ENCODE measurements at regions not wholly inside any gene's neighbourhood (a gene's known extent, or its start where the extent isn't known, plus 50 kb on each side); places are given as distances from the start of the nearest gene placed in this dataset.

DNA sequence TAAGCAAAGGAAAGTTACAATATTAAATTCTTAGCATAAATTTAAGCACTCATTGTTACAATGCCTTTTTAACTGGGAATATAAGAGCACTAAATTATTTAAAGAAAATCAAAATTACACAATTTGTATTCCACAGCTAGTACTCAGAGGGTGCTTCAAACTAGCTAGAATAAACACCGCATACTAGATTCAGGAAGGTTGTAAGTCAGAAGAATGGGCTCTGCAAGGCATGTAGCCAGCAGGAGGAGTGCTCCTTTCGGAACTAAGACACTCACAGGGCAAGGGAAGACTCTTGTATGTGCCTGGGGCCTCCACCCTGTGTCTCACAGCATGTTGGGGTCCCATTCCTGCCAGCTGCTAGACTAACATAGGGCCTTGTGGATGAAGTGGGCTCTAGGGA, 327.7 kb upstream of the ALCAM start:
- TF ChIP-seq, protein P1, sequence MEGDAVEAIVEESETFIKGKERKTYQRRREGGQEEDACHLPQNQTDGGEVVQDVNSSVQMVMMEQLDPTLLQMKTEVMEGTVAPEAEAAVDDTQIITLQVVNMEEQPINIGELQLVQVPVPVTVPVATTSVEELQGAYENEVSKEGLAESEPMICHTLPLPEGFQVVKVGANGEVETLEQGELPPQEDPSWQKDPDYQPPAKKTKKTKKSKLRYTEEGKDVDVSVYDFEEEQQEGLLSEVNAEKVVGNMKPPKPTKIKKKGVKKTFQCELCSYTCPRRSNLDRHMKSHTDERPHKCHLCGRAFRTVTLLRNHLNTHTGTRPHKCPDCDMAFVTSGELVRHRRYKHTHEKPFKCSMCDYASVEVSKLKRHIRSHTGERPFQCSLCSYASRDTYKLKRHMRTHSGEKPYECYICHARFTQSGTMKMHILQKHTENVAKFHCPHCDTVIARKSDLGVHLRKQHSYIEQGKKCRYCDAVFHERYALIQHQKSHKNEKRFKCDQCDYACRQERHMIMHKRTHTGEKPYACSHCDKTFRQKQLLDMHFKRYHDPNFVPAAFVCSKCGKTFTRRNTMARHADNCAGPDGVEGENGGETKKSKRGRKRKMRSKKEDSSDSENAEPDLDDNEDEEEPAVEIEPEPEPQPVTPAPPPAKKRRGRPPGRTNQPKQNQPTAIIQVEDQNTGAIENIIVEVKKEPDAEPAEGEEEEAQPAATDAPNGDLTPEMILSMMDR (IDR thresholded peaks at IDR 0.05; ENCODE audit: unreplicated experiment in 3 of 3) = no peak

DNA sequence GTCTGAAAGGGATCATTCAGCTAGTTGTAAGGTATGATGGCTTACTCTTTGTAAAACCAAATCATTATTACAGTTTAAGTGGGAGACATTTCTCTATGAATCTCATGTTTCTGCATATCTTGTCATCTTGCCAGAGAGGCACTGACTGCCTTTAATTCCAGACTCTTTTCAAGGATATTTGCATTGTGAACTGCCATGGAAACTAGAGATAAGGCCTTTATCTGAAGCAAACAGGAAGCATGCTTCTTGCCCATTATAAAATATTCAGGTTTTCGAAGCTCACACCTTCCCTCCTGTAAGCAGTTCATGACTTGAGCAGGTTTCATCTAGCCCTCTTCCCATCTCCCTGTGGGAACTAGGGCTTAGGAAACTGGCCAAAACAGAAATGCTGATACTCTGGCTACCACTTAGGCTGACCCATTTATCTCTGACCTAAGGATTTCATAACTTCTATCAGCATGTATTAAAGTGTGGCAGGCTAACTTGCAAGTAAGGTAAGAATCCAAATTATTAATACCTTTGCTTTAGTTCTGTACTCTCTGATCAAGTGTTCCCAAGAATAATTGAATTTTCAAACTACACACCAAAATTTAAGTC, 326.6 kb upstream of the ALCAM start:
- Mint-ChIP-seq H3K36me3 (ENCODE audit: low read depth) (no peaks in the 10 kb centered on the region), H3K27me3 (ENCODE audit: low read depth) (no peaks in the 10 kb centered on the region), H3K27ac (no peak overlapping the region), H3K4me3 (no peak overlapping the region), H3K9me3 (no peaks in the 10 kb centered on the region), H3K4me1 (peaks cover 6% of the 10 kb centered on the region)
- TF ChIP-seq, protein P1 (IDR thresholded peaks at IDR 0.05; ENCODE audit: unreplicated experiment in 3 of 3) = no peak

More for the DNA sequence above, 327.7 kb upstream of the ALCAM start:
- H3K9me3 Mint-ChIP-seq = no peaks in the 10 kb centered on the region
- no peaks in the 10 kb centered on the region for H3K27me3 Mint-ChIP-seq (ENCODE audit: low read depth)
- peaks cover 6% of the 10 kb centered on the region for H3K4me1 Mint-ChIP-seq
- no peak overlapping the region for H3K27ac Mint-ChIP-seq
- H3K4me3 Mint-ChIP-seq = no peak overlapping the region
- no peaks in the 10 kb centered on the region for H3K36me3 Mint-ChIP-seq (ENCODE audit: low read depth)

DNA sequence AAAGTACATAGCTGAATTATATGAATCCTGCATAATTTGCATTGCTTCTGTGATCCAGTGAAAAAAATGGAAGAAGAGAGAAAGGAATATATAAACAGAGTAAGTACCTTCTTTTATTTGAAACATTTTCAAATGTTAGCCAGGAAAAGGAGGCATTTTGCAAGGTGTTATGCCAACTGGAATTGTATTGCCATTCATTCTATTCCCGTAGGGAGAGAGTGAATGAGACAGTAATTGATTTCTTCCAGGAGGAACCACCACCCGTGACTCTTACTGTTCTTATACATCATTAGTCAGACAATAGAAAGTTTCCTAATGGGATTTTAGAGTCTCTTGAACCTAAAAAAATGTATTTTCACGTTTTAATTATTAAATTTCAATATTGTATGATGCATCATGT, 324.1 kb upstream of the ALCAM start:
- Mint-ChIP-seq H3K36me3 (ENCODE audit: low read depth) (no peaks in the 10 kb centered on the region), H3K27me3 (ENCODE audit: low read depth) (no peaks in the 10 kb centered on the region), H3K9me3 (no peaks in the 10 kb centered on the region), H3K27ac (no peak overlapping the region), H3K4me1 (peaks cover 6% of the 10 kb centered on the region), H3K4me3 (no peak overlapping the region)
- TF ChIP-seq, protein P1 (IDR thresholded peaks at IDR 0.05; ENCODE audit: unreplicated experiment in 3 of 3) = no peak

DNA sequence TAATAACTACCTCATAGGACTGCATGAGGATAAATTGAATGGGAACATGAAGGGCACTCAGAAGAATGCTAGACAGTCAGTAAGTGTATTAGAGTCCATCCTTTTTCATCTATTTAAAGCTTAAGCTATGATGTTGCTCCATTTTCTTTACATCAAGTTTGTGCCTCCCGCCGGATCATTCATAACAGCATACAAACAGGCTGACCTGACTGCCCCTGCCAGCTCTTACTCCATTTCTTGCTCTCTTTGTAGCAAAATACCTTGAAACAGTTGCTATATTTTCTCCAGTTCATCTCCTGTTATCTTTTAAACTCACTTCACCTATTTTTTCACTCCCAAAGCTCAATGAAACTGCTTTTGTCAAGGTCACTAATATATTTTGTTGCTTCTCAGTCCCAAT, 315.6 kb upstream of the ALCAM start:
- no peaks in the 10 kb centered on the region for H3K27me3 Mint-ChIP-seq (ENCODE audit: low read depth)
- no peak overlapping the region for H3K27ac Mint-ChIP-seq
- H3K9me3 Mint-ChIP-seq = no peaks in the 10 kb centered on the region
- TF ChIP-seq, protein P1 (IDR thresholded peaks at IDR 0.05; ENCODE audit: unreplicated experiment in 3 of 3) = no peak
- H3K36me3 Mint-ChIP-seq (ENCODE audit: low read depth) = no peaks in the 10 kb centered on the region
- H3K4me1 Mint-ChIP-seq = no peaks in the 10 kb centered on the region
- no peak overlapping the region for H3K4me3 Mint-ChIP-seq

DNA sequence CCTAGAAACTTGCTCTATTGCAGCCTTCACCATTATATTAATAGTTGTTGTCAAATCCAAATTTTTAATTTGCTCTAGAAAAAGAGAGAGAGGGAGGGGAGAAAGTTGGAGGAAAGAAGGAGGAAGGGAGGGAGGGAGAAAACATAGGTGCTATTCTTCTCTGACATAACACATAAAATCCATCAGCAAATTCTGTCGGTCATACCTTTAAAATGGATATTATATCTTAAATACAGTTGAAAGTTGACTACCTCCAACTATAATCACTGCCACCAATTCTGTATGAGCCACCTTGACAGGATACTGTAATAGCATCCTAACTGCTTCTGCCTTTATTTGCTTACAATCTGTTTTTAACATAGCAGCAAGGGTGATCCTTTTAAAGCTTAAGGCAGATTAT, 314.7 kb upstream of the ALCAM start:
- H3K27me3 Mint-ChIP-seq (ENCODE audit: low read depth) = no peaks in the 10 kb centered on the region
- no peaks in the 10 kb centered on the region for H3K9me3 Mint-ChIP-seq
- no peaks in the 10 kb centered on the region for H3K36me3 Mint-ChIP-seq (ENCODE audit: low read depth)
- H3K27ac Mint-ChIP-seq = no peak overlapping the region
- no peaks in the 10 kb centered on the region for H3K4me1 Mint-ChIP-seq
- no peak overlapping the region for H3K4me3 Mint-ChIP-seq
- TF ChIP-seq, protein P1 (IDR thresholded peaks at IDR 0.05; ENCODE audit: unreplicated experiment in 3 of 3) = no peak

DNA sequence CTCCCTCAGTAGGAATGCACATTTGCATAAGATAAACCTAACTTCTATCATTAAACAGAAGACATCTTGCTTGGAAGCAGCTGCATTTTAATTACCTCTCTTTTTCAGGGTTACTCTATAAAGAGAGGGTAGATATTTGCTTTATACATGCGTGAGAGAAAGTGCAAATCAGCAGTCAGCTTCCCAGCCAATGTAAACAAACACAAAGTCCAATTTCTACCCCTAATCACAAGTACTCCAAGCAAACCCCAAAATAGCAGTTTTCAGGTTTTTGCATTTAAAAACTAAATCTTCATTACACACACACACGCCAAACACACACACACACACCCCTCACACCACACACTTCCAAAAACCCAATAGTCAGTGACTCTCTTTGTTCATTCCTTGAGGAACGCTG, 303.9 kb upstream of the ALCAM start:
- no peaks in the 10 kb centered on the region for H3K27me3 Mint-ChIP-seq (ENCODE audit: low read depth)
- peaks cover 8% of the 10 kb centered on the region for H3K4me1 Mint-ChIP-seq

More for the DNA sequence above, 303.9 kb upstream of the ALCAM start:
- peaks cover 5% of the 10 kb centered on the region for H3K9me3 Mint-ChIP-seq
- peak overlapping the region; percentile 77 to 90 (median 88) for H3K27ac Mint-ChIP-seq
- H3K36me3 Mint-ChIP-seq (ENCODE audit: low read depth) = no peaks in the 10 kb centered on the region
- TF ChIP-seq, protein P1 (IDR thresholded peaks at IDR 0.05; ENCODE audit: unreplicated experiment in 3 of 3) = no peak
- H3K4me3 Mint-ChIP-seq = peak overlapping the region in 2 of 3 experiments; percentile 0 to 38
